HepG2 (cell line): ENCODE measurements at regions not wholly inside any gene's neighbourhood (a gene's known extent, or its start where the extent isn't known, plus 50 kb on each side); places are given as distances from the start of the nearest gene placed in this dataset.

Experiments used
- ATAC-seq: fragments of 200-7000 bp; cut with Tn5 transposase; 3 replicates; pipeline ENCODE4 v1.9.1; 2020; ENCODE audit warnings: mild to moderate bottlenecking, moderate library complexity
- BruUV-seq: library from RNA; stranded (reverse); fragments of 400-500 nt; replicated peaks from 2 replicates; lab custom pipeline; 2021; lab: Mats Ljungman, UMichigan
- CTCF ChIA-PET: fragments of 300-600 bp; formaldehyde crosslinking; extraction: SDS; loops from one replicate; lab custom pipeline; 2021; ENCODE audit warnings: low total read pairs, inconsistent platforms, low intra/inter-chr PET ratio; lab: Yijun Ruan, JAX
- POLR2A ChIA-PET: fragments of 350-600 bp; sonication (Branson Sonifier 250); formaldehyde crosslinking; loops from one replicate; lab custom pipeline; 2020; ENCODE audit warnings: antibody characterized with exemption, inconsistent platforms; lab: Yijun Ruan, JAX
- DNase-seq: peaks from one replicate; pipeline ENCODE4 v3.0.0-alpha.2; 2015; ENCODE audit warnings: low spot score
- FAIRE-seq: peaks from 3 replicates; lab custom pipeline; 2011; peaks lifted over from hg19 to GRCh38; lab: Jason Lieb, UNC
- H2AFZ ChIP-seq: one replicate; pipeline ENCODE4 v1.6.1; 2011; ENCODE audit warnings: low read length, inconsistent platforms
- H3K27ac ChIP-seq: fragments of 300-600 bp; 3 replicates; pipeline ENCODE4 v1.8.0; 2011; ENCODE audit warnings: mixed run types, mild to moderate bottlenecking, mixed read lengths, low read length, inconsistent platforms; ENCODE audit not compliant: insufficient read depth; ENCODE audit errors: extremely low read length
- H3K27me3 ChIP-seq, 2 experiments: fragments of 200-600 bp in 1 of 2; 2 replicates in 1 of 2; 3 replicates in 1 of 2; pipeline versions ENCODE4 v1.6.0 to v1.8.0; 2011; ENCODE audit warnings: low read length in 2 of 2, mild to moderate bottlenecking in 2 of 2, moderate library complexity in 2 of 2, inconsistent platforms in 1 of 2; ENCODE audit not compliant: insufficient read depth in 2 of 2, control insufficient read depth in 1 of 2
- H3K36me3 ChIP-seq, 2 experiments: fragments of 200-600 bp in 1 of 2; replicated peaks in 1 of 2; 2 replicates in 1 of 2; 3 replicates in 1 of 2; pipeline versions ENCODE4 v1.5.1 to v1.8.0; 2011; ENCODE audit warnings: low read length in 2 of 2, inconsistent platforms in 1 of 2; ENCODE audit not compliant: insufficient read depth in 2 of 2, control insufficient read depth in 1 of 2
- H3K4me1 ChIP-seq: 2 replicates; pipeline ENCODE4 v1.5.1; 2012; ENCODE audit warnings: low read length, inconsistent platforms; ENCODE audit not compliant: insufficient read depth
- H3K4me2 ChIP-seq: 2 replicates; pipeline ENCODE4 v1.6.0; 2011; ENCODE audit warnings: low read depth, low read length, inconsistent platforms
- H3K4me3 ChIP-seq, 3 experiments: fragments of 200-600 bp in 1 of 3; sonication (generic), shearing (Covaris generic) in 1 of 3; replicated peaks in 1 of 3; 2 replicates each; pipeline ENCODE4 v1.5.1; 2011 to 2016; ENCODE audit warnings: low read length in 3 of 3, inconsistent platforms in 2 of 3, low read depth in 2 of 3, mild to moderate bottlenecking in 2 of 3, control low read depth in 1 of 3, mixed read lengths in 1 of 3; ENCODE audit not compliant: insufficient read depth in 1 of 3
- H3K79me2 ChIP-seq: one replicate; pipeline ENCODE4 v1.6.1; 2011; ENCODE audit warnings: low read length, inconsistent platforms; ENCODE audit not compliant: insufficient read depth
- H3K9ac ChIP-seq: 2 replicates; pipeline ENCODE4 v1.6.0; 2011; ENCODE audit warnings: mild to moderate bottlenecking, low read depth, low read length, inconsistent platforms; ENCODE audit not compliant: insufficient read depth
- H3K9me3 ChIP-seq: 2 replicates; pipeline ENCODE4 v1.5.1; 2012; ENCODE audit warnings: mild to moderate bottlenecking, low read length
- H4K20me1 ChIP-seq: 2 replicates; pipeline ENCODE4 v1.6.0; 2011; ENCODE audit warnings: inconsistent platforms, mild to moderate bottlenecking, low read length, moderate library complexity; ENCODE audit not compliant: insufficient read depth
- BCL3 ChIP-seq: sonication (generic); formaldehyde crosslinking; IDR thresholded peaks from 2 replicates; pipeline ENCODE4 v1.5.1; 2020; ENCODE audit warnings: mild to moderate bottlenecking, missing genetic modification reagents, moderate library complexity
- BRCA1 ChIP-seq: sonication (generic); formaldehyde crosslinking; IDR thresholded peaks from 2 replicates; pipeline ENCODE4 v1.4.0; 2020; ENCODE audit warnings: missing genetic modification reagents
- CTCF ChIP-seq: sonication (generic); formaldehyde crosslinking; IDR thresholded peaks from 2 replicates; pipeline ENCODE4 v1.5.0; 2020; ENCODE audit warnings: mild to moderate bottlenecking, missing genetic modification reagents, moderate library complexity
- ETV5 ChIP-seq: IDR thresholded peaks from 2 replicates; pipeline ENCODE4 v1.6.1; 2018; ENCODE audit warnings: missing biosample characterization, missing genetic modification reagents, inconsistent platforms, borderline replicate concordance
- FOXO1 ChIP-seq: sonication (generic); formaldehyde crosslinking; IDR thresholded peaks from 2 replicates; pipeline ENCODE4 v1.4.0; 2020; ENCODE audit warnings: missing genetic modification reagents
- GLI4 ChIP-seq: sonication (generic); formaldehyde crosslinking; IDR thresholded peaks from 2 replicates; pipeline ENCODE4 v1.5.1; 2020; ENCODE audit warnings: missing genetic modification reagents, mild to moderate bottlenecking, moderate library complexity, borderline replicate concordance
- IKZF5 ChIP-seq: IDR thresholded peaks from 2 replicates; pipeline ENCODE4 v1.6.1; 2018; ENCODE audit warnings: missing genetic modification reagents, mild to moderate bottlenecking, missing compliant biosample characterization
- MTF2 ChIP-seq: sonication (generic); formaldehyde crosslinking; IDR thresholded peaks from 2 replicates; pipeline ENCODE4 v1.5.0; 2020; ENCODE audit warnings: missing genetic modification reagents, borderline replicate concordance
- PHB2 ChIP-seq: fragments of 450-650 bp; IDR thresholded peaks from 2 replicates; pipeline ENCODE4 v1.6.1; 2018; ENCODE audit not compliant: partially characterized antibody
- RFXAP ChIP-seq: sonication (generic); formaldehyde crosslinking; IDR thresholded peaks from 2 replicates; pipeline ENCODE4 v1.4.0; 2020; ENCODE audit warnings: missing genetic modification reagents, borderline replicate concordance
- TEAD2 ChIP-seq: sonication (generic); formaldehyde crosslinking; IDR thresholded peaks from 2 replicates; pipeline ENCODE4 v1.9.0; 2021; ENCODE audit warnings: missing genetic modification reagents
- TRAFD1 ChIP-seq: sonication (generic); formaldehyde crosslinking; IDR thresholded peaks from 2 replicates; pipeline ENCODE4 v1.5.1; 2020; ENCODE audit warnings: missing genetic modification reagents, mild to moderate bottlenecking, borderline replicate concordance
- ZNF180 ChIP-seq: sonication (generic); formaldehyde crosslinking; IDR thresholded peaks from 2 replicates; pipeline ENCODE4 v1.4.0; 2020; ENCODE audit warnings: low read depth, missing genetic modification reagents, borderline replicate concordance
- ZNF207 ChIP-seq: fragments of 450-650 bp; IDR thresholded peaks from 2 replicates; pipeline ENCODE4 v1.6.1; 2016; ENCODE audit warnings: antibody characterized with exemption, borderline replicate concordance
- ZNF280B ChIP-seq: sonication (generic); formaldehyde crosslinking; IDR thresholded peaks from 2 replicates; pipeline ENCODE4 v1.5.0; 2020; ENCODE audit warnings: missing genetic modification reagents, mild to moderate bottlenecking, borderline replicate concordance
- ZNF430 ChIP-seq: sonication (generic); formaldehyde crosslinking; IDR thresholded peaks from 2 replicates; pipeline ENCODE4 v1.9.0; 2021; ENCODE audit warnings: mild to moderate bottlenecking, missing genetic modification reagents
- ZNF577 ChIP-seq: sonication (generic); formaldehyde crosslinking; IDR thresholded peaks from 2 replicates; pipeline ENCODE4 v1.4.0; 2020; ENCODE audit warnings: mild to moderate bottlenecking, low read depth, missing genetic modification reagents, borderline replicate concordance
- WGBS: methylation state at CpG from one replicate; pipeline ENCODE4 v1.1.6; 2017; ENCODE audit warnings: low lambda C conversion rate; 5-methylcytosine and 5-hydroxymethylcytosine counted together
- in situ Hi-C: cut with HindIII; loops from 2 replicates; pipeline ENCODE4 v1.10.0; 2017; ENCODE audit warnings: low pct_unique_long_range_greater_than_20kb; ENCODE audit not compliant: extremely low pct_ligation_motif_present
- intact Hi-C: fragments of 100-400 bp; cut with micrococcal nuclease; formaldehyde crosslinking; loops from one replicate; pipeline ENCODE4 v1.10.0; 2022; ENCODE audit not compliant: unreplicated experiment

GRCh38 chr5:15346738-15347137 is 153.2 kb upstream of the FBXL7 start:
- FAIRE-seq: no peak
- CTCF ChIA-PET: no interaction called here

More at GRCh38 chr5:15346738-15347137, 153.2 kb upstream of the FBXL7 start:
- in situ Hi-C loops: no loop called here
- 53% methylated on average over 5 of the region's 5 CpGs for WGBS
- H3K9me3 ChIP-seq: no peaks in the 10 kb centered on the region
- H3K79me2 ChIP-seq: no peaks in the 10 kb centered on the region
- H3K4me1 ChIP-seq: no peaks in the 10 kb centered on the region
- intact Hi-C loops: no loop called here
- no peak overlapping the region for H2AFZ ChIP-seq
- H3K9ac ChIP-seq: no peak overlapping the region
- no peak overlapping the region for H3K4me2 ChIP-seq
- POLR2A ChIA-PET: no interaction called here
- BruUV-seq: no TSS peak
- H3K27me3 ChIP-seq: no peaks in the 10 kb centered on the region
- DNase-seq (no peak), ATAC-seq (no peak)
- H3K27ac ChIP-seq: no peak overlapping the region
- H3K36me3 ChIP-seq: no peaks in the 10 kb centered on the region
- H3K4me3 ChIP-seq: no peak overlapping the region
- TF ChIP-seq BRCA1 (CRISPR knock-in tag): no peak
- TF ChIP-seq ZNF430 (CRISPR knock-in tag): no peak
- no peak for TF ChIP-seq ZNF180 (CRISPR knock-in tag)
- TF ChIP-seq ZNF207: no peak
- TF ChIP-seq TEAD2 (CRISPR knock-in tag): no peak
- TF ChIP-seq IKZF5 (CRISPR knock-in tag): no peak
- no peak for TF ChIP-seq BCL3 (CRISPR knock-in tag)
- TF ChIP-seq FOXO1: no peak
- no peak for TF ChIP-seq MTF2 (CRISPR knock-in tag)
- TF ChIP-seq RFXAP: no peak
- TF ChIP-seq CTCF (CRISPR knock-in tag): no peak
- TF ChIP-seq TRAFD1 (CRISPR knock-in tag): no peak
- no peak for TF ChIP-seq ZNF577 (CRISPR knock-in tag)
- TF ChIP-seq PHB2: no peak
- TF ChIP-seq GLI4 (CRISPR knock-in tag): no peak
- TF ChIP-seq ETV5 (CRISPR knock-in tag): no peak
- TF ChIP-seq ZNF280B (CRISPR knock-in tag): no peak
- no peaks in the 10 kb centered on the region for H4K20me1 ChIP-seq
